Naive thymus-derived CD4-positive, alpha-beta T cell (primary cell): ENCODE measurements at regions not wholly inside any gene's neighbourhood (a gene's known extent, or its start where the extent isn't known, plus 50 kb on each side); places are given as distances from the start of the nearest gene placed in this dataset.

ENCODE experiments used
- ATAC-seq: fragments of 150-1000 bp; cut with Tn5 transposase; 2 replicates; pipeline ENCODE4 v1.10.0; 2021; ENCODE audit warnings: mild to moderate bottlenecking, moderate library complexity
- CTCF ChIA-PET: fragments of 350-600 bp; sonication (Branson Sonifier 250); formaldehyde crosslinking; loops from one replicate; lab custom pipeline; 2021; ENCODE audit warnings: antibody characterized with exemption; lab: Charles Lee
- POLR2A ChIA-PET: fragments of 350-600 bp; sonication (Branson Sonifier 250); formaldehyde crosslinking; loops from one replicate; lab custom pipeline; 2021; ENCODE audit warnings: antibody characterized with exemption, inconsistent platforms; lab: Charles Lee
- DNase-seq, 9 donors: peaks; one replicate each; pipeline versions ENCODE4 v3.0.0 to v3.0.0-alpha.2; 2020 to 2022; ENCODE audit warnings: mixed read lengths in 1 of 9
- H3K27ac ChIP-seq: one replicate; pipeline ENCODE4 v1.7.0; 2013; ENCODE audit warnings: mild to moderate bottlenecking, low read depth, low read length, moderate library complexity
- H3K27me3 ChIP-seq, 2 donors: one replicate each; pipeline ENCODE4 v1.7.0; 2013; ENCODE audit warnings: low read length in 2 of 2, mild to moderate bottlenecking in 2 of 2, moderate library complexity in 2 of 2; ENCODE audit not compliant: control insufficient read depth in 2 of 2, insufficient read depth in 2 of 2
- H3K36me3 ChIP-seq, 3 experiments: 1 replicate in 2 of 3; 2 replicates in 1 of 3; pipeline ENCODE4 v1.7.0; 2013; ENCODE audit warnings: low read length in 3 of 3, mild to moderate bottlenecking in 3 of 3, moderate library complexity in 1 of 3; ENCODE audit not compliant: insufficient read depth in 3 of 3, control insufficient read depth in 2 of 3
- H3K4me1 ChIP-seq, 2 donors: one replicate each; pipeline ENCODE4 v1.7.0; 2013; ENCODE audit warnings: low read length in 2 of 2, mild to moderate bottlenecking in 2 of 2, moderate library complexity in 1 of 2; ENCODE audit not compliant: control insufficient read depth in 2 of 2, insufficient read depth in 2 of 2
- H3K4me3 ChIP-seq: 2 replicates; pipeline ENCODE4 v1.7.0; 2013; ENCODE audit warnings: mild to moderate bottlenecking, low read length
- H3K9me3 ChIP-seq, 3 experiments: 1 replicate in 2 of 3; 2 replicates in 1 of 3; pipeline ENCODE4 v1.7.0; 2013; ENCODE audit warnings: low read length in 3 of 3; ENCODE audit not compliant: control insufficient read depth in 2 of 3
- H3K27ac Mint-ChIP-seq, 9 donors: one replicate each; pipeline ENCODE4 v1.8.0; 2020 to 2022; ENCODE audit warnings: mixed read lengths in 9 of 9, mild to moderate bottlenecking in 8 of 9, moderate library complexity in 5 of 9, inconsistent platforms in 2 of 9
- H3K27me3 Mint-ChIP-seq, 5 donors: one replicate each; pipeline ENCODE4 v1.8.0; 2021 to 2022; ENCODE audit warnings: mixed read lengths in 5 of 5, mild to moderate bottlenecking in 1 of 5
- H3K36me3 Mint-ChIP-seq, 5 donors: one replicate each; pipeline ENCODE4 v1.8.0; 2020 to 2022; ENCODE audit warnings: mixed read lengths in 5 of 5, mild to moderate bottlenecking in 3 of 5, inconsistent platforms in 1 of 5
- H3K4me1 Mint-ChIP-seq, 7 donors: one replicate each; pipeline ENCODE4 v1.8.0; 2020 to 2022; ENCODE audit warnings: mixed read lengths in 7 of 7, mild to moderate bottlenecking in 3 of 7, inconsistent platforms in 1 of 7
- H3K4me3 Mint-ChIP-seq, 10 donors: one replicate each; pipeline ENCODE4 v1.8.0; 2020 to 2022; ENCODE audit warnings: mild to moderate bottlenecking in 10 of 10, mixed read lengths in 10 of 10, moderate library complexity in 6 of 10, inconsistent platforms in 2 of 10
- H3K9me3 Mint-ChIP-seq, 11 donors: one replicate each; pipeline ENCODE4 v1.8.0; 2020 to 2022; ENCODE audit warnings: mixed read lengths in 11 of 11, mild to moderate bottlenecking in 4 of 11, inconsistent platforms in 1 of 11, moderate library complexity in 1 of 11
- intact Hi-C, 2 donors: fragments of 100-400 bp; cut with micrococcal nuclease; formaldehyde crosslinking; loops; one replicate each; pipeline ENCODE4 v1.15.1; 2023

- H3K27ac Mint-ChIP-seq, result no peak overlapping the region
- H3K27me3 Mint-ChIP-seq, result peaks cover 0 to 4% (median 0%) of the 10 kb centered on the region in 5 donors
- CTCF ChIA-PET, result no interaction called here
- DNase-seq (no peak), ATAC-seq (no peak)
- POLR2A ChIA-PET, result no interaction called here
- no peaks in the 10 kb centered on the region for H3K9me3 ChIP-seq
- no peak overlapping the region for H3K4me3 ChIP-seq
- intact Hi-C loops, result no loop called here
- H3K27ac ChIP-seq, result no peak overlapping the region
- H3K9me3 Mint-ChIP-seq, result peaks cover 0 to 9% (median 4%) of the 10 kb centered on the region in 11 donors
- no peaks in the 10 kb centered on the region for H3K27me3 ChIP-seq
- H3K36me3 ChIP-seq, result no peaks in the 10 kb centered on the region
- H3K4me1 Mint-ChIP-seq, result no peaks in the 10 kb centered on the region
- H3K4me1 ChIP-seq, result no peaks in the 10 kb centered on the region
- H3K4me3 Mint-ChIP-seq, result no peak overlapping the region
- H3K36me3 Mint-ChIP-seq, result peaks cover 0 to 4% (median 0%) of the 10 kb centered on the region in 5 donors
Observed at GRCh38 chr20:55919319-55919718, 86.0 kb downstream of the CBLN4 start.

- POLR2A ChIA-PET, result no interaction called here
- H3K9me3 Mint-ChIP-seq, result peaks cover 0 to 9% (median 5%) of the 10 kb centered on the region in 11 donors
- H3K4me1 ChIP-seq, result no peaks in the 10 kb centered on the region
- no peak for DNase-seq
- CTCF ChIA-PET, result no interaction called here
- H3K36me3 Mint-ChIP-seq, result peaks cover 0 to 4% (median 0%) of the 10 kb centered on the region in 5 donors
- no peak overlapping the region for H3K27ac ChIP-seq
- H3K36me3 ChIP-seq, result no peaks in the 10 kb centered on the region
- intact Hi-C loops, result no loop called here
- no peaks in the 10 kb centered on the region for H3K9me3 ChIP-seq
- ATAC-seq, result no peak
- no peaks in the 10 kb centered on the region for H3K27me3 ChIP-seq
- H3K27me3 Mint-ChIP-seq, result peaks cover 0 to 4% (median 0%) of the 10 kb centered on the region in 5 donors
- H3K4me1 Mint-ChIP-seq, result no peaks in the 10 kb centered on the region
- H3K27ac Mint-ChIP-seq, result no peak overlapping the region
- H3K4me3 ChIP-seq, result no peak overlapping the region
- no peak overlapping the region for H3K4me3 Mint-ChIP-seq
Observed at GRCh38 chr20:55918471-55918870, 86.8 kb downstream of the CBLN4 start.

GRCh38 chr20:55893031-55893430 lies 112.3 kb downstream of the CBLN4 start:
- H3K27ac Mint-ChIP-seq, result no peak overlapping the region

GRCh38 chr20:55888685-55889084 lies 116.6 kb downstream of the CBLN4 start:
- H3K9me3 Mint-ChIP-seq, result peaks cover 0 to 16% (median 8%) of the 10 kb centered on the region in 11 donors
- DNase-seq (no peak), ATAC-seq (no peak)
- H3K27ac Mint-ChIP-seq, result no peak overlapping the region
- no peaks in the 10 kb centered on the region for H3K4me1 Mint-ChIP-seq
- Histone ChIP-seq H3K9me3 (no peaks in the 10 kb centered on the region), H3K4me3 (no peak overlapping the region), H3K27me3 (no peaks in the 10 kb centered on the region), H3K36me3 (no peaks in the 10 kb centered on the region), H3K4me1 (no peaks in the 10 kb centered on the region), H3K27ac (no peak overlapping the region)
- peaks cover 0 to 4% (median 0%) of the 10 kb centered on the region in 5 donors for H3K27me3 Mint-ChIP-seq
- ChIA-PET POLR2A (no interaction called here), CTCF (no interaction called here)
- intact Hi-C loops, result no loop called here
- H3K4me3 Mint-ChIP-seq, result no peak overlapping the region
- no peaks in the 10 kb centered on the region for H3K36me3 Mint-ChIP-seq

More at GRCh38 chr20:55893031-55893430, 112.3 kb downstream of the CBLN4 start:
- H3K4me3 Mint-ChIP-seq, result no peak overlapping the region
- DNase-seq, result no peak
- Histone ChIP-seq H3K36me3 (no peaks in the 10 kb centered on the region), H3K4me3 (no peak overlapping the region), H3K27me3 (no peaks in the 10 kb centered on the region), H3K4me1 (no peaks in the 10 kb centered on the region), H3K27ac (no peak overlapping the region), H3K9me3 (no peaks in the 10 kb centered on the region)
- no peaks in the 10 kb centered on the region for H3K27me3 Mint-ChIP-seq
- ChIA-PET CTCF (no interaction called here), POLR2A (no interaction called here)
- ATAC-seq, result no peak
- no peaks in the 10 kb centered on the region for H3K36me3 Mint-ChIP-seq
- H3K4me1 Mint-ChIP-seq, result no peaks in the 10 kb centered on the region
- peaks cover 0 to 21% (median 12%) of the 10 kb centered on the region in 11 donors for H3K9me3 Mint-ChIP-seq
- intact Hi-C loops, result no loop called here

GRCh38 chr20:55882910-55883309 lies 122.4 kb downstream of the CBLN4 start:
- Mint-ChIP-seq H3K4me1 (no peaks in the 10 kb centered on the region), H3K4me3 (no peak overlapping the region), H3K9me3 (peaks cover 0 to 25% (median 7%) of the 10 kb centered on the region in 11 donors), H3K27ac (no peak overlapping the region), H3K36me3 (peaks cover 0 to 6% (median 0%) of the 10 kb centered on the region in 5 donors), H3K27me3 (peaks cover 0 to 4% (median 0%) of the 10 kb centered on the region in 5 donors)
- no peaks in the 10 kb centered on the region for H3K9me3 ChIP-seq
- H3K27me3 ChIP-seq, result no peaks in the 10 kb centered on the region
- no peaks in the 10 kb centered on the region for H3K4me1 ChIP-seq
- no peak overlapping the region for H3K4me3 ChIP-seq
- intact Hi-C loops, result no loop called here
- no peaks in the 10 kb centered on the region for H3K36me3 ChIP-seq
- ATAC-seq (no peak), DNase-seq (no peak)
- POLR2A ChIA-PET, result no interaction called here
- CTCF ChIA-PET, result no interaction called here
- H3K27ac ChIP-seq, result no peak overlapping the region

GRCh38 chr20:55882286-55882685 lies 123.0 kb downstream of the CBLN4 start:
- intact Hi-C loops, result no loop called here
- DNase-seq, result no peak

GRCh38 chr20:55881204-55881603 lies 124.1 kb downstream of the CBLN4 start:
- peaks cover 0 to 6% (median 0%) of the 10 kb centered on the region in 5 donors for H3K36me3 Mint-ChIP-seq
- H3K9me3 ChIP-seq, result no peaks in the 10 kb centered on the region
- no peaks in the 10 kb centered on the region for H3K4me1 ChIP-seq
- no peaks in the 10 kb centered on the region for H3K27me3 ChIP-seq
- ChIA-PET CTCF (no interaction called here), POLR2A (no interaction called here)
- intact Hi-C loops, result no loop called here
- H3K4me3 Mint-ChIP-seq, result no peak overlapping the region
- peaks cover 0 to 25% (median 7%) of the 10 kb centered on the region in 11 donors for H3K9me3 Mint-ChIP-seq
- H3K27me3 Mint-ChIP-seq, result peaks cover 0 to 4% (median 0%) of the 10 kb centered on the region in 5 donors
- no peak overlapping the region for H3K4me3 ChIP-seq
- H3K27ac Mint-ChIP-seq, result no peak overlapping the region
- H3K36me3 ChIP-seq, result no peaks in the 10 kb centered on the region
- DNase-seq (no peak), ATAC-seq (no peak)
- H3K4me1 Mint-ChIP-seq, result no peaks in the 10 kb centered on the region
- no peak overlapping the region for H3K27ac ChIP-seq

More at GRCh38 chr20:55882286-55882685, 123.0 kb downstream of the CBLN4 start:
- Histone ChIP-seq H3K27ac (no peak overlapping the region), H3K27me3 (no peaks in the 10 kb centered on the region), H3K9me3 (no peaks in the 10 kb centered on the region), H3K4me1 (no peaks in the 10 kb centered on the region), H3K4me3 (no peak overlapping the region), H3K36me3 (no peaks in the 10 kb centered on the region)
- Mint-ChIP-seq H3K9me3 (peaks cover 0 to 25% (median 7%) of the 10 kb centered on the region in 11 donors), H3K4me3 (no peak overlapping the region), H3K4me1 (no peaks in the 10 kb centered on the region), H3K27me3 (peaks cover 0 to 4% (median 0%) of the 10 kb centered on the region in 5 donors), H3K27ac (no peak overlapping the region), H3K36me3 (peaks cover 0 to 6% (median 0%) of the 10 kb centered on the region in 5 donors)
- ChIA-PET POLR2A (no interaction called here), CTCF (no interaction called here)
- no peak for ATAC-seq
